Sigmoid colon (tissue), 6 donors: ENCODE measurements at regions not wholly inside any gene's neighbourhood (a gene's known extent, or its start where the extent isn't known, plus 50 kb on each side); places are given as distances from the start of the nearest gene placed in this dataset.

ENCODE experiments used
- DNase-seq: peaks from one replicate; pipeline ENCODE4 v3.0.0-alpha.2; 2019
- H3K27ac ChIP-seq, 4 donors: fragments of 200-600 bp; sonication (generic); one replicate each; pipeline ENCODE4 v1.5.1; 2016 to 2019; ENCODE audit warnings: mild to moderate bottlenecking in 1 of 4
- H3K27me3 ChIP-seq, 3 donors: fragments of 200-600 bp; sonication (generic); one replicate each; pipeline ENCODE4 v1.5.1; 2019; ENCODE audit warnings: mild to moderate bottlenecking in 1 of 3
- H3K36me3 ChIP-seq, 4 donors: fragments of 200-600 bp; sonication (generic); one replicate each; pipeline ENCODE4 v1.5.1; 2016 to 2019
- H3K4me1 ChIP-seq, 4 donors: fragments of 200-600 bp; sonication (generic); one replicate each; pipeline ENCODE4 v1.5.1; 2017 to 2019
- H3K4me3 ChIP-seq, 4 donors: fragments of 200-600 bp; sonication (generic); one replicate each; pipeline ENCODE4 v1.5.1; 2017 to 2019; ENCODE audit warnings: mild to moderate bottlenecking in 2 of 4, moderate library complexity in 1 of 4
- H3K9me3 ChIP-seq, 4 donors: fragments of 200-600 bp in 3 of 4; sonication (generic) in 3 of 4; one replicate each; pipeline versions ENCODE4 v1.5.1 to v1.6.1; 2013 to 2019
- CTCF ChIP-seq, 4 experiments: fragments of 450-650 bp in 3 of 4; fragments of 200-600 bp in 1 of 4; IDR thresholded peaks; one replicate each; pipeline ENCODE4 v1.5.1; 2016 to 2019; ENCODE audit warnings: antibody characterized with exemption in 4 of 4, mild to moderate bottlenecking in 3 of 4, moderate library complexity in 2 of 4
- EP300 ChIP-seq, 4 donors: sonication (generic); formaldehyde crosslinking; IDR thresholded peaks; one replicate each; pipeline ENCODE4 v1.6.1; 2017; ENCODE audit warnings: antibody characterized with exemption in 4 of 4
- POLR2A ChIP-seq, 2 donors: fragments of 450-650 bp; IDR thresholded peaks; one replicate each; pipeline ENCODE4 v1.6.1; 2016; ENCODE audit warnings: antibody characterized with exemption in 2 of 2, mild to moderate bottlenecking in 2 of 2, moderate library complexity in 2 of 2
- POLR2AphosphoS5 ChIP-seq, 4 donors: sonication (generic); formaldehyde crosslinking; IDR thresholded peaks; one replicate each; pipeline ENCODE4 v1.6.1; 2017; ENCODE audit warnings: antibody characterized with exemption in 4 of 4
- WGBS, 2 donors: extraction: QIAGEN DNeasy Blood & Tissue Kit; methylation state at CpG; one replicate each; pipeline ENCODE4 v1.1.7; 2013; 5-methylcytosine and 5-hydroxymethylcytosine counted together
- intact Hi-C: fragments of 100-400 bp; cut with DNase I; formaldehyde crosslinking; loops from one replicate; pipeline ENCODE4 v1.15.1; 2023
- donor health status: healthy with polysubstance abuse.
- donor health status: healthy.

- 97% methylated on average over 30 of the region's 30 CpGs for WGBS, 2 donors
Observed at GRCh38 chr5:161165998-161166660, 314.1 kb upstream of the ATP10B start.

DNA sequence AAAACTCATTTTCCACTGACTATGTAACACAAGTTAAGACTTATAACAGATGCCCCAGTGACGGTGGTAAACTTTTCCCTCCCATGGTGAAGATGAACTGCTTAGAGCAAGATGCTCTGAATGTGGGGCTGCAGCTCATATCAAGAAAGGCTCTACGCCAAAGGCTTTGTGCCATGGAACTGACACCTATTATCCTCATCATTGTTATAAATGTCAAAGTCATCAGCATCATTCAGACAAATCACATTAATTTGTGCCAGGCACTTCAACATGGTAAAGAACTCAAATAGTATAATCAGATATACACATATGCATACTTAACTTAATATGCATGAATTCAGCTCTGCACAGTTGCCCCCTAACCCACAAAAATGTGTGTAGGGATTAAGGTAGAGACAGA is 305.9 kb upstream of the ATP10B start:
- TF ChIP-seq POLR2AphosphoS5 (IDR thresholded peaks at IDR 0.05) (no peak), POLR2A (IDR thresholded peaks at IDR 0.05) (no peak), CTCF (IDR thresholded peaks at IDR 0.05) (no peak), EP300 (IDR thresholded peaks at IDR 0.05) (no peak)
- Histone ChIP-seq H3K27ac (no peak overlapping the region), H3K36me3 (no peaks in the 10 kb centered on the region), H3K4me3 (no peak overlapping the region), H3K27me3 (no peaks in the 10 kb centered on the region), H3K4me1 (no peaks in the 10 kb centered on the region), H3K9me3 (peaks cover 0 to 2% (median 0%) of the 10 kb centered on the region in 4 donors)
- WGBS, 2 donors: 90 to 93% methylated on average over 2 of the region's 2 CpGs
- DNase-seq: no peak
- intact Hi-C loops: no loop called here

More at GRCh38 chr5:161165998-161166660, 314.1 kb upstream of the ATP10B start:
- no peaks in the 10 kb centered on the region for H3K36me3 ChIP-seq
- no peak overlapping the region for H3K27ac ChIP-seq
- no peaks in the 10 kb centered on the region for H3K27me3 ChIP-seq
- H3K9me3 ChIP-seq: no peaks in the 10 kb centered on the region
- no peak overlapping the region for H3K4me3 ChIP-seq
- H3K4me1 ChIP-seq: no peaks in the 10 kb centered on the region
- intact Hi-C loops: no loop called here
- no peak for TF ChIP-seq POLR2A (IDR thresholded peaks at IDR 0.05)
- TF ChIP-seq POLR2AphosphoS5 (IDR thresholded peaks at IDR 0.05): no peak
- no peak for TF ChIP-seq EP300 (IDR thresholded peaks at IDR 0.05)
- TF ChIP-seq CTCF (IDR thresholded peaks at IDR 0.05): no peak
- no peak for DNase-seq

- no peak for DNase-seq
- 95 to 99% methylated on average over 1 of the region's 1 CpG for WGBS, 2 donors
Observed at GRCh38 chr5:161155451-161155850, 303.4 kb upstream of the ATP10B start.

GRCh38 chr5:161152415-161152940 is 300.5 kb upstream of the ATP10B start:
- WGBS, 2 donors: 87 to 92% methylated on average over 2 of the region's 2 CpGs
- no peaks in the 10 kb centered on the region for H3K27me3 ChIP-seq
- no peak overlapping the region for H3K27ac ChIP-seq
- H3K4me3 ChIP-seq: no peak overlapping the region
- H3K4me1 ChIP-seq: no peaks in the 10 kb centered on the region
- peaks cover 0 to 2% (median 0%) of the 10 kb centered on the region in 4 donors for H3K9me3 ChIP-seq
- no peaks in the 10 kb centered on the region for H3K36me3 ChIP-seq
- DNase-seq: no peak
- TF ChIP-seq POLR2A (IDR thresholded peaks at IDR 0.05) (no peak), EP300 (IDR thresholded peaks at IDR 0.05) (no peak), POLR2AphosphoS5 (IDR thresholded peaks at IDR 0.05) (no peak), CTCF (IDR thresholded peaks at IDR 0.05) (no peak)
- intact Hi-C loops: no loop called here

More at GRCh38 chr5:161155451-161155850, 303.4 kb upstream of the ATP10B start:
- intact Hi-C loops: no loop called here
- Histone ChIP-seq H3K36me3 (no peaks in the 10 kb centered on the region), H3K4me1 (no peaks in the 10 kb centered on the region), H3K4me3 (no peak overlapping the region), H3K27ac (no peak overlapping the region), H3K9me3 (peaks cover 0 to 2% (median 0%) of the 10 kb centered on the region in 4 donors), H3K27me3 (no peaks in the 10 kb centered on the region)
- TF ChIP-seq CTCF (IDR thresholded peaks at IDR 0.05): no peak
- TF ChIP-seq POLR2A (IDR thresholded peaks at IDR 0.05): no peak
- no peak for TF ChIP-seq EP300 (IDR thresholded peaks at IDR 0.05)
- TF ChIP-seq POLR2AphosphoS5 (IDR thresholded peaks at IDR 0.05): no peak
